ENCODE measurements at regions not wholly inside any gene's neighbourhood (a gene's known extent, or its start where the extent isn't known, plus 50 kb on each side); places are given as distances from the start of the nearest gene placed in this dataset.

- DNase-seq: no peak
Observed at GRCh38 chr5:145166110-145166509, 669.0 kb downstream of the PRELID2 start.

GRCh38 chr5:145163876-145164275, 671.3 kb downstream of the PRELID2 start:
- no peak for DNase-seq

GRCh38 chr5:145162626-145163025, 672.5 kb downstream of the PRELID2 start:
- no peak for DNase-seq

- DNase-seq: no peak
Observed at GRCh38 chr5:145161391-145161790, 673.8 kb downstream of the PRELID2 start.

GRCh38 chr5:145160679-145161078, 674.5 kb downstream of the PRELID2 start:
- DNase-seq: no peak

GRCh38 chr5:145158730-145159129, 676.4 kb downstream of the PRELID2 start:
- no peak for DNase-seq

- DNase-seq: no peak
Observed at GRCh38 chr5:145157841-145158240, 677.3 kb downstream of the PRELID2 start.

- no peak for DNase-seq
Observed at GRCh38 chr5:145141534-145141933, 693.6 kb downstream of the PRELID2 start.

- DNase-seq: no peak
Observed at GRCh38 chr5:145130996-145131395, 704.1 kb downstream of the PRELID2 start.

GRCh38 chr5:145129797-145130196, 705.3 kb downstream of the PRELID2 start:
- DNase-seq: no peak

- DNase-seq: no peak
Observed at GRCh38 chr5:145124806-145125205, 710.3 kb downstream of the PRELID2 start.

- DNase-seq: no peak
Observed at GRCh38 chr5:145118611-145119010, 716.5 kb downstream of the PRELID2 start.

GRCh38 chr5:145118127-145118526, 717.0 kb downstream of the PRELID2 start:
- DNase-seq: no peak

GRCh38 chr5:145117285-145117684, 717.9 kb downstream of the PRELID2 start:
- DNase-seq: no peak

- DNase-seq: no peak
Observed at GRCh38 chr5:145111420-145111819, 723.7 kb downstream of the PRELID2 start.

- DNase-seq: no peak
Observed at GRCh38 chr5:145110834-145111233, 724.3 kb downstream of the PRELID2 start.

GRCh38 chr5:145110181-145110580, 725.0 kb downstream of the PRELID2 start:
- DNase-seq: no peak

- no peak for DNase-seq
Observed at GRCh38 chr5:145105384-145105783, 729.8 kb downstream of the PRELID2 start.

GRCh38 chr5:145104106-145104505, 731.0 kb downstream of the PRELID2 start:
- DNase-seq: no peak

- peak; percentile 1 for DNase-seq
Observed at GRCh38 chr5:145101246-145101645, 733.9 kb downstream of the PRELID2 start.

GRCh38 chr5:145090115-145090514, 745.0 kb downstream of the PRELID2 start:
- no peak for DNase-seq

- DNase-seq: no peak
Observed at GRCh38 chr5:145084834-145085233, 750.3 kb downstream of the PRELID2 start.

GRCh38 chr5:145077028-145077427, 758.1 kb downstream of the PRELID2 start:
- no peak for DNase-seq

- no peak for DNase-seq
Observed at GRCh38 chr5:145076040-145076439, 759.1 kb downstream of the PRELID2 start.

GRCh38 chr5:145072889-145073288, 762.3 kb downstream of the PRELID2 start:
- no peak for DNase-seq

- DNase-seq: no peak
Observed at GRCh38 chr5:145068721-145069120, 766.4 kb downstream of the PRELID2 start.

Measured in hematopoietic multipotent progenitor cell treated with erythropoietin and hydrocortisone succinate and interleukin-3 and kit ligand, for 4 days (in vitro differentiated cells).